ENCODE measurements at regions not wholly inside any gene's neighbourhood (a gene's known extent, or its start where the extent isn't known, plus 50 kb on each side); places are given as distances from the start of the nearest gene placed in this dataset.

GRCh38 chr1:30034105-30034626 is 689.2 kb downstream of the MATN1 start:
- H3K9me3 ChIP-seq (ENCODE audit: insufficient read depth, low read depth, low read length): peaks cover 4% of the 10 kb centered on the region
- no peak overlapping the region for H3K4me3 ChIP-seq (ENCODE audit: insufficient read depth, low read depth, low read length)
- no peaks in the 10 kb centered on the region for H3K36me3 Mint-ChIP-seq (ENCODE audit: low read depth, unreplicated experiment)
- no peak overlapping the region for H3K4me2 ChIP-seq (ENCODE audit: low read length)
- no peak overlapping the region for H3K27ac Mint-ChIP-seq (ENCODE audit: unreplicated experiment)
- peaks cover 11% of the 10 kb centered on the region for H3K27me3 Mint-ChIP-seq (ENCODE audit: low read depth, unreplicated experiment)
- FAIRE-seq (no peak), DNase-seq (ENCODE audit: low read depth) (no peak)
- H4K20me1 ChIP-seq (ENCODE audit: insufficient read depth, low read length): no peaks in the 10 kb centered on the region
- peaks cover 2% of the 10 kb centered on the region for H3K27me3 ChIP-seq (ENCODE audit: insufficient read depth, low read length)
- peaks cover 10% of the 10 kb centered on the region for H3K9me3 Mint-ChIP-seq (ENCODE audit: unreplicated experiment)
- H3K27ac ChIP-seq (ENCODE audit: low read depth, low read length): no peak overlapping the region
- no peaks in the 10 kb centered on the region for H3K79me2 ChIP-seq (ENCODE audit: insufficient read depth, low read length)
- peaks cover 3% of the 10 kb centered on the region for H3K4me1 ChIP-seq (ENCODE audit: insufficient read depth, low read length)
- no peaks in the 10 kb centered on the region for H3K36me3 ChIP-seq (ENCODE audit: insufficient read depth, low read length)
- H3K4me3 Mint-ChIP-seq (ENCODE audit: unreplicated experiment): no peak overlapping the region
- H2AFZ ChIP-seq (ENCODE audit: low read depth, low read length): no peak overlapping the region
- no peaks in the 10 kb centered on the region for H3K4me1 Mint-ChIP-seq (ENCODE audit: low read depth, unreplicated experiment)
- no peak overlapping the region for H3K9ac ChIP-seq (ENCODE audit: low read length)
- TF ChIP-seq, protein P1, sequence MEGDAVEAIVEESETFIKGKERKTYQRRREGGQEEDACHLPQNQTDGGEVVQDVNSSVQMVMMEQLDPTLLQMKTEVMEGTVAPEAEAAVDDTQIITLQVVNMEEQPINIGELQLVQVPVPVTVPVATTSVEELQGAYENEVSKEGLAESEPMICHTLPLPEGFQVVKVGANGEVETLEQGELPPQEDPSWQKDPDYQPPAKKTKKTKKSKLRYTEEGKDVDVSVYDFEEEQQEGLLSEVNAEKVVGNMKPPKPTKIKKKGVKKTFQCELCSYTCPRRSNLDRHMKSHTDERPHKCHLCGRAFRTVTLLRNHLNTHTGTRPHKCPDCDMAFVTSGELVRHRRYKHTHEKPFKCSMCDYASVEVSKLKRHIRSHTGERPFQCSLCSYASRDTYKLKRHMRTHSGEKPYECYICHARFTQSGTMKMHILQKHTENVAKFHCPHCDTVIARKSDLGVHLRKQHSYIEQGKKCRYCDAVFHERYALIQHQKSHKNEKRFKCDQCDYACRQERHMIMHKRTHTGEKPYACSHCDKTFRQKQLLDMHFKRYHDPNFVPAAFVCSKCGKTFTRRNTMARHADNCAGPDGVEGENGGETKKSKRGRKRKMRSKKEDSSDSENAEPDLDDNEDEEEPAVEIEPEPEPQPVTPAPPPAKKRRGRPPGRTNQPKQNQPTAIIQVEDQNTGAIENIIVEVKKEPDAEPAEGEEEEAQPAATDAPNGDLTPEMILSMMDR (IDR thresholded peaks at IDR 0.05; ENCODE audit: insufficient read depth, low read depth, low read length): no peak
- no peak for TF ChIP-seq EZH2 (IDR thresholded peaks at IDR 0.05; ENCODE audit: insufficient read depth, low read length)

DNA sequence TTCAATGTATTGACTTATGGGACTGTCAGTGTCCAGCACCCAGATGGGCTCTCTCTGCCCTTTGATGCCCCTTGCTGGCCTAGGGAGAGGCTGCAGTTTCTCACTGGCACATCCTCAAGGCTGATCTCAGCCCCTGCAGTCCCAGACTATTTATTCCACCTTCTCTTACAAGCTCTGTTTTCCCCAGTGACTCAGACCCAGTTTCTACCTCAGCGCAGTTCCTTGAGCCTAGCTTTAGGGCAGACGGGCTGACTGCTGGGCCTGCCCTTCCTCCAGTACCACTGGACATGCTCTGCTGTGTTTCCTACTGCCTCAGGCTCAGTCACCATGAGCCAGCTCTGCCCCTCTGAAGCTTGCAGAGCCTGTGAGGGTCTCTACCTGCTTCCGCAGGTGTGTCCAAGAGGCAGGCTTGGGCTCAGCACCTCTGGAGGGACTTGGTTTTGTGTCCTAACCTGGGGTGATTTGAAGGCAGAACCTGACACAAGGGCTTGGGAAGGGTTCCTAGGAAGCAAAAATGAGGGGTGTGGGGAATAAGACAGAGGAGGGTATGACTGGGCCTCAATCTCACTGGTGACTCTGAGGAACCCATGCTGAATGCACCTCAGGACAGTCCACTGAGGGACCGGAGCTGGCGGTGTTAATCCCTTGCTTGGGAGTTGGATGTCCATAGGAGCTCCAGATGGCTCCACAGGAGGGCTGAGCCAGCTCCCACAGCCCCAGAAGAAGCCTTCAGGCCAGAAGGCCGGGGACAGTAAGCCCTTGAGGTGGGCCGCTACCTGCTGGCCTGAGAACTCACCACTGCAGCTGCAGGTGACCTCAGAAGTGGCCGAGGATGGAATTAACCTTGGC is 689.9 kb downstream of the MATN1 start:
- Mint-ChIP-seq H3K4me3 (ENCODE audit: unreplicated experiment) (no peak overlapping the region), H3K27ac (ENCODE audit: unreplicated experiment) (no peak overlapping the region), H3K36me3 (ENCODE audit: low read depth, unreplicated experiment) (no peaks in the 10 kb centered on the region), H3K27me3 (ENCODE audit: low read depth, unreplicated experiment) (peaks cover 10% of the 10 kb centered on the region), H3K4me1 (ENCODE audit: low read depth, unreplicated experiment) (no peaks in the 10 kb centered on the region), H3K9me3 (ENCODE audit: unreplicated experiment) (peaks cover 8% of the 10 kb centered on the region)
- Histone ChIP-seq H3K9ac (ENCODE audit: low read length) (no peak overlapping the region), H3K79me2 (ENCODE audit: insufficient read depth, low read length) (no peaks in the 10 kb centered on the region), H3K4me3 (ENCODE audit: insufficient read depth, low read depth, low read length) (no peak overlapping the region), H3K27ac (ENCODE audit: low read depth, low read length) (no peak overlapping the region), H3K27me3 (ENCODE audit: insufficient read depth, low read length) (peaks cover 2% of the 10 kb centered on the region), H3K4me2 (ENCODE audit: low read length) (no peak overlapping the region), H4K20me1 (ENCODE audit: insufficient read depth, low read length) (no peaks in the 10 kb centered on the region), H3K36me3 (ENCODE audit: insufficient read depth, low read length) (no peaks in the 10 kb centered on the region), H3K4me1 (ENCODE audit: insufficient read depth, low read length) (peaks cover 3% of the 10 kb centered on the region), H3K9me3 (ENCODE audit: insufficient read depth, low read depth, low read length) (peaks cover 4% of the 10 kb centered on the region), H2AFZ (ENCODE audit: low read depth, low read length) (no peak overlapping the region)
- DNase-seq (ENCODE audit: low read depth) (no peak), FAIRE-seq (no peak)
- TF ChIP-seq, protein P1 (IDR thresholded peaks at IDR 0.05; ENCODE audit: insufficient read depth, low read depth, low read length): no peak
- no peak for TF ChIP-seq EZH2 (IDR thresholded peaks at IDR 0.05; ENCODE audit: insufficient read depth, low read length)

DNA sequence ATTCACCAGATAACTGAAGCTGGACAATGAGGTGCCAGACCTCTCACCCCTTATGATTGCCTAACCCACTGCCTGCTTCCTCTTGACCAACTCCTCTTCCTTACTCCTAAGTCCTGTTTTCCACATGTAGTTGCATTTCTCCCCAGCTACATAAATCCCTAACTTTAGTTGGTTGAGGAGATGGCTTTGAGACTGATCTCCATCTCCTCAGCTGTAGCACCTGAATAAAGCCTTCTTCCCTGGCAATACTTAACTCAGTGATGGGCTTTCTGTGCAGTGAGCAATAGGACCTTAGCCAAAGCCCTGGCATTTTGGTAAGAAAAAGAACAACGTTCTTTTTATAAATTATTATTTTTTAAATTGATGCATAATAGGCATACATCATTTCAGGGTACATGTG is 691.1 kb downstream of the MATN1 start:
- Mint-ChIP-seq H3K4me1 (ENCODE audit: low read depth, unreplicated experiment) (no peaks in the 10 kb centered on the region), H3K36me3 (ENCODE audit: low read depth, unreplicated experiment) (no peaks in the 10 kb centered on the region), H3K4me3 (ENCODE audit: unreplicated experiment) (no peak overlapping the region), H3K27ac (ENCODE audit: unreplicated experiment) (no peak overlapping the region), H3K9me3 (ENCODE audit: unreplicated experiment) (peaks cover 5% of the 10 kb centered on the region), H3K27me3 (ENCODE audit: low read depth, unreplicated experiment) (peaks cover 5% of the 10 kb centered on the region)
- FAIRE-seq (no peak), DNase-seq (ENCODE audit: low read depth) (no peak)
- Histone ChIP-seq H3K27ac (ENCODE audit: low read depth, low read length) (no peak overlapping the region), H3K79me2 (ENCODE audit: insufficient read depth, low read length) (no peaks in the 10 kb centered on the region), H4K20me1 (ENCODE audit: insufficient read depth, low read length) (no peaks in the 10 kb centered on the region), H3K4me3 (ENCODE audit: insufficient read depth, low read depth, low read length) (no peak overlapping the region), H3K4me1 (ENCODE audit: insufficient read depth, low read length) (peaks cover 3% of the 10 kb centered on the region), H3K9me3 (ENCODE audit: insufficient read depth, low read depth, low read length) (peaks cover 4% of the 10 kb centered on the region), H3K27me3 (ENCODE audit: insufficient read depth, low read length) (peaks cover 2% of the 10 kb centered on the region), H3K36me3 (ENCODE audit: insufficient read depth, low read length) (no peaks in the 10 kb centered on the region), H3K9ac (ENCODE audit: low read length) (no peak overlapping the region), H2AFZ (ENCODE audit: low read depth, low read length) (no peak overlapping the region), H3K4me2 (ENCODE audit: low read length) (no peak overlapping the region)
- TF ChIP-seq, protein P1 (IDR thresholded peaks at IDR 0.05; ENCODE audit: insufficient read depth, low read depth, low read length): no peak
- no peak for TF ChIP-seq EZH2 (IDR thresholded peaks at IDR 0.05; ENCODE audit: insufficient read depth, low read length)
